OCI-LY1 (cell line): ENCODE measurements at regions not wholly inside any gene's neighbourhood (a gene's known extent, or its start where the extent isn't known, plus 50 kb on each side); places are given as distances from the start of the nearest gene placed in this dataset.

Experiments used
- H2AFZ ChIP-seq: fragments of 200-600 bp; sonication (generic), shearing (Covaris generic); 2 replicates; pipeline ENCODE4 v1.6.0; 2014; ENCODE audit warnings: antibody characterized with exemption, mild to moderate bottlenecking, low read length
- H3F3A ChIP-seq: fragments of 200-600 bp; sonication (generic), shearing (Covaris generic); 2 replicates; pipeline ENCODE4 v1.6.0; 2014; ENCODE audit warnings: mild to moderate bottlenecking, antibody characterized with exemption, low read length, moderate library complexity; ENCODE audit not compliant: insufficient read depth
- H3K27ac ChIP-seq: fragments of 200-600 bp; sonication (generic); 2 replicates; pipeline ENCODE4 v1.5.1; 2014; ENCODE audit warnings: low read length, mixed run types, mild to moderate bottlenecking, low read depth; ENCODE audit not compliant: poor library complexity, severe bottlenecking
- H3K27me3 ChIP-seq: fragments of 200-600 bp; sonication (generic); 2 replicates; pipeline ENCODE4 v1.6.0; 2014; ENCODE audit warnings: antibody characterized with exemption, mild to moderate bottlenecking, low read length, moderate library complexity; ENCODE audit not compliant: insufficient read depth
- H3K36me3 ChIP-seq: fragments of 200-600 bp; sonication (generic); 2 replicates; pipeline ENCODE4 v1.6.1; 2014; ENCODE audit warnings: mild to moderate bottlenecking, antibody characterized with exemption, low read length, moderate library complexity, mixed read lengths; ENCODE audit not compliant: insufficient read depth
- H3K4me1 ChIP-seq: fragments of 200-600 bp; sonication (generic); 2 replicates; pipeline ENCODE4 v1.5.1; 2014; ENCODE audit warnings: mild to moderate bottlenecking, low read length, moderate library complexity; ENCODE audit not compliant: insufficient read depth, severe bottlenecking
- H3K4me2 ChIP-seq: fragments of 200-600 bp; sonication (generic), shearing (Covaris generic); 2 replicates; pipeline ENCODE4 v1.6.1; 2014; ENCODE audit warnings: low read length
- H3K4me3 ChIP-seq: fragments of 200-600 bp; sonication (generic); 2 replicates; pipeline ENCODE4 v1.5.1; 2014; ENCODE audit warnings: low read length, low read depth, mild to moderate bottlenecking, mixed read lengths; ENCODE audit not compliant: poor library complexity, severe bottlenecking
- H3K79me2 ChIP-seq: fragments of 200-600 bp; shearing (Covaris generic); 2 replicates; pipeline ENCODE4 v1.6.1; 2016; ENCODE audit warnings: mixed run types, low read length, mixed read lengths; ENCODE audit not compliant: insufficient read depth
- H3K9ac ChIP-seq: fragments of 200-600 bp; sonication (generic), shearing (Covaris generic); 2 replicates; pipeline ENCODE4 v1.6.1; 2014; ENCODE audit warnings: mild to moderate bottlenecking, low read length, mixed read lengths
- H3K9me2 ChIP-seq: fragments of 200-600 bp; sonication (generic), shearing (Covaris generic); 2 replicates; pipeline ENCODE4 v1.6.1; 2014; ENCODE audit warnings: low read depth, mild to moderate bottlenecking, low read length, mixed read lengths
- H3K9me3 ChIP-seq: fragments of 200-600 bp; shearing (Covaris generic); 2 replicates; pipeline ENCODE4 v1.6.1; 2014; ENCODE audit warnings: low read length, mixed read lengths
- H4K20me1 ChIP-seq: fragments of 200-600 bp; sonication (generic), shearing (Covaris generic); 2 replicates; pipeline ENCODE4 v1.6.0; 2016; ENCODE audit warnings: mild to moderate bottlenecking, low read length; ENCODE audit not compliant: insufficient read depth
- EZH2 ChIP-seq: fragments of 200-600 bp; sonication (generic), shearing (Covaris generic); IDR thresholded peaks from 2 replicates; pipeline ENCODE4 v1.8.0; 2017; ENCODE audit warnings: borderline replicate concordance, mixed run types, mild to moderate bottlenecking, antibody characterized with exemption, low read length, moderate library complexity, mixed read lengths
- TF ChIP-seq, protein P1 (sequence below): fragments of 200-600 bp; sonication (generic), shearing (Covaris generic); IDR thresholded peaks from 2 replicates; pipeline ENCODE4 v1.5.1; 2017; ENCODE audit warnings: mild to moderate bottlenecking, antibody characterized with exemption, low read length, moderate library complexity, mixed read lengths

DNA sequence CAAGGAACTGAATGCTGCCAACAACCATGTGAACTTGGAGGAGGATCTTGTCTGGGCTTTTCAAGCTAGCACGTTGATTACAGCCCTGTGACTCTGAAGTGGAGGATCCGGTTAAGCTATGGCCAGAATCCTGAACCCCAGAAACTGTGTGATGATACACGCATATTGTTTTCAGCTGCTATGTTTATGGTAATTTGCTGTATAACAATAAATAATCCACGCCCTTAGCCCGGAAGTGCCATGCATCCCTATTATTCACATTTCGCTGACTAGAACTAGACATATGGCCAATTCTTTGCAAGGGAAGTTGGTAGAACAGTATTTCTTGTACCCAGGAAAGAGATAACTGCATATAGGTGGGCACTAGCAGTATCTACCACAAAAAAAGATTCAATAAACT is 510.8 kb upstream of the BTBD3 start:
- H3K4me3 ChIP-seq = no peak overlapping the region
- no peaks in the 10 kb centered on the region for H4K20me1 ChIP-seq
- H3K36me3 ChIP-seq = no peaks in the 10 kb centered on the region
- H2AFZ ChIP-seq = no peak overlapping the region
- H3K79me2 ChIP-seq = no peaks in the 10 kb centered on the region
- no peaks in the 10 kb centered on the region for H3K9me3 ChIP-seq
- no peaks in the 10 kb centered on the region for H3F3A ChIP-seq
- H3K4me1 ChIP-seq = no peaks in the 10 kb centered on the region
- H3K27ac ChIP-seq = no peak overlapping the region
- H3K9ac ChIP-seq = no peak overlapping the region
- no peaks in the 10 kb centered on the region for H3K9me2 ChIP-seq
- no peak for TF ChIP-seq EZH2
- TF ChIP-seq, protein P1, sequence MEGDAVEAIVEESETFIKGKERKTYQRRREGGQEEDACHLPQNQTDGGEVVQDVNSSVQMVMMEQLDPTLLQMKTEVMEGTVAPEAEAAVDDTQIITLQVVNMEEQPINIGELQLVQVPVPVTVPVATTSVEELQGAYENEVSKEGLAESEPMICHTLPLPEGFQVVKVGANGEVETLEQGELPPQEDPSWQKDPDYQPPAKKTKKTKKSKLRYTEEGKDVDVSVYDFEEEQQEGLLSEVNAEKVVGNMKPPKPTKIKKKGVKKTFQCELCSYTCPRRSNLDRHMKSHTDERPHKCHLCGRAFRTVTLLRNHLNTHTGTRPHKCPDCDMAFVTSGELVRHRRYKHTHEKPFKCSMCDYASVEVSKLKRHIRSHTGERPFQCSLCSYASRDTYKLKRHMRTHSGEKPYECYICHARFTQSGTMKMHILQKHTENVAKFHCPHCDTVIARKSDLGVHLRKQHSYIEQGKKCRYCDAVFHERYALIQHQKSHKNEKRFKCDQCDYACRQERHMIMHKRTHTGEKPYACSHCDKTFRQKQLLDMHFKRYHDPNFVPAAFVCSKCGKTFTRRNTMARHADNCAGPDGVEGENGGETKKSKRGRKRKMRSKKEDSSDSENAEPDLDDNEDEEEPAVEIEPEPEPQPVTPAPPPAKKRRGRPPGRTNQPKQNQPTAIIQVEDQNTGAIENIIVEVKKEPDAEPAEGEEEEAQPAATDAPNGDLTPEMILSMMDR = no peak
- no peak overlapping the region for H3K4me2 ChIP-seq
- H3K27me3 ChIP-seq = no peaks in the 10 kb centered on the region

DNA sequence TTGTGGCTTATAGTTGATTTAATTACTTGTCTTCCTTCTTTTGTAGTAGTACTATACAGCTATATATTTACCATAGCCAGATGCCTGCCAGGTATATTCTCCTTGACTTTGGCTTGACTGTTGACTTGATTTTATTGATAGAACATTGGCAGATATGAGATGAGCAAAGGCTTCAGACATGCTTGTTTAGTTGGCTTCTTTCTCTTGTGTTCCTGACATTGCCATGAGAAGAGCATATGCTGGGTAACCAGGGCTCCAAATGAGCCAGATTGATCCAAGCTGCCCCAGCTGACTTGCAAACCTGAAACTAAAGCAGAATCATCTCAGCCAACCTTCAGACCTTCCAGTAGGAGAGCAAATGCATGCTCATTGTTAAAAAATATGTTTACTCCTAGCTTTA is 508.1 kb upstream of the BTBD3 start:
- H3K27ac ChIP-seq = no peak overlapping the region
- no peaks in the 10 kb centered on the region for H3K9me3 ChIP-seq
- H3K36me3 ChIP-seq = no peaks in the 10 kb centered on the region
- H4K20me1 ChIP-seq = no peaks in the 10 kb centered on the region
- no peaks in the 10 kb centered on the region for H3K27me3 ChIP-seq
- H3K4me3 ChIP-seq = no peak overlapping the region
- H3K4me2 ChIP-seq = no peak overlapping the region
- H3F3A ChIP-seq = no peaks in the 10 kb centered on the region
- H3K4me1 ChIP-seq = no peaks in the 10 kb centered on the region
- H2AFZ ChIP-seq = no peak overlapping the region
- H3K9ac ChIP-seq = no peak overlapping the region
- H3K9me2 ChIP-seq = no peaks in the 10 kb centered on the region
- no peaks in the 10 kb centered on the region for H3K79me2 ChIP-seq
- no peak for TF ChIP-seq EZH2
- TF ChIP-seq, protein P1 = no peak

DNA sequence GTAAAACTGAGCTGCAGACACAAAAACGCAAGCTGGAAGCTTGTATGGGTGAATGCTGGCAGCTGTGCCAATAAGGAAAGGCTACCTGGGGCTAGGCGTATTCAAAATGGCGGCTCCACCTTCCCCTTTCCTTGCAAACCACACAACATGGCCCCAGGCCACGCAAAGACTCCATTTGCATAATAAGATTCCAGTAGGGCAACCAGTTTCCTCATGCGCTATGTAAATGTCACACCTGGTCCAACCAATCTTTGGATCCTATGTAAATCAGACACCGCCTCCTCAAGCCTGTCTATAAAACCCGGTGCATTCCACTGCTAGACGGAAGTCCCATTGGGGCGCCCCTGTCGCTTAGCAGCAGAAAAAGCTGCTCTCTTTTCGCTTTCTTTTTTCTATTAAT is 505.9 kb upstream of the BTBD3 start:
- Histone ChIP-seq H3K27me3 (no peaks in the 10 kb centered on the region), H3K79me2 (no peaks in the 10 kb centered on the region), H3K4me2 (no peak overlapping the region), H3K9ac (no peak overlapping the region), H3K27ac (no peak overlapping the region), H3K36me3 (no peaks in the 10 kb centered on the region), H4K20me1 (no peaks in the 10 kb centered on the region), H3K4me3 (no peak overlapping the region), H3F3A (no peaks in the 10 kb centered on the region), H2AFZ (no peak overlapping the region), H3K9me2 (no peaks in the 10 kb centered on the region), H3K4me1 (no peaks in the 10 kb centered on the region), H3K9me3 (no peaks in the 10 kb centered on the region)
- no peak for TF ChIP-seq EZH2
- TF ChIP-seq, protein P1 = no peak
